GM12872 (cell line): ENCODE measurements at regions not wholly inside any gene's neighbourhood (a gene's known extent, or its start where the extent isn't known, plus 50 kb on each side); places are given as distances from the start of the nearest gene placed in this dataset.

ENCODE experiments used
- CTCF ChIP-seq: IDR thresholded peaks from 3 replicates; pipeline ENCODE4 v1.5.1; 2011; ENCODE audit warnings: low read depth, mild to moderate bottlenecking, low read length, moderate library complexity; ENCODE audit not compliant: insufficient read depth

GRCh38 chr5:152905286-152905685 is 500.2 kb upstream of the NMUR2 start:
- TF ChIP-seq CTCF = no peak

- no peak for TF ChIP-seq CTCF
These were observed 502.6 kb upstream of the NMUR2 start for GRCh38 chr5:152907488-152908245.

- TF ChIP-seq CTCF = no peak
These were observed 507.8 kb upstream of the NMUR2 start for GRCh38 chr5:152912924-152913323.

- no peak for TF ChIP-seq CTCF
These were observed 527.5 kb upstream of the NMUR2 start for GRCh38 chr5:152932621-152933020.

- TF ChIP-seq CTCF = no peak
These were observed 528.0 kb upstream of the NMUR2 start for GRCh38 chr5:152933056-152933455.

GRCh38 chr5:152938630-152939029 is 533.6 kb upstream of the NMUR2 start:
- no peak for TF ChIP-seq CTCF

GRCh38 chr5:152942633-152943336 is 537.7 kb upstream of the NMUR2 start:
- TF ChIP-seq CTCF = no peak
